ENCODE measurements at regions not wholly inside any gene's neighbourhood (a gene's known extent, or its start where the extent isn't known, plus 50 kb on each side); places are given as distances from the start of the nearest gene placed in this dataset.

GRCh38 chr5:12467799-12468198 is 563.6 kb upstream of the CTNND2 start:
- no peak for DNase-seq

- no peak for DNase-seq
Measured at GRCh38 chr5:12460493-12461261, 556.4 kb upstream of the CTNND2 start.

- DNase-seq: no peak
Measured at GRCh38 chr5:12459326-12459725, 555.1 kb upstream of the CTNND2 start.

- no peak for DNase-seq
Measured at GRCh38 chr5:12419075-12419474, 514.8 kb upstream of the CTNND2 start.

GRCh38 chr5:12413585-12413984 is 509.3 kb upstream of the CTNND2 start:
- peak; percentile 11 for DNase-seq

GRCh38 chr5:12413075-12413474 is 508.8 kb upstream of the CTNND2 start:
- no peak for DNase-seq

- no peak for DNase-seq
Measured at GRCh38 chr5:12399868-12400267, 495.6 kb upstream of the CTNND2 start.

- DNase-seq: no peak
Measured at GRCh38 chr5:12392246-12392645, 488.0 kb upstream of the CTNND2 start.

GRCh38 chr5:12385095-12385494 is 480.8 kb upstream of the CTNND2 start:
- no peak for DNase-seq

- no peak for DNase-seq
Measured at GRCh38 chr5:12384005-12384404, 479.8 kb upstream of the CTNND2 start.

- no peak for DNase-seq
Measured at GRCh38 chr5:12367973-12368372, 463.7 kb upstream of the CTNND2 start.

- DNase-seq: no peak
Measured at GRCh38 chr5:12360218-12360617, 456.0 kb upstream of the CTNND2 start.

GRCh38 chr5:12358371-12359090 is 454.3 kb upstream of the CTNND2 start:
- DNase-seq: no peak

GRCh38 chr5:12357626-12358025 is 453.4 kb upstream of the CTNND2 start:
- DNase-seq: no peak

- DNase-seq: no peak
Measured at GRCh38 chr5:12354686-12355085, 450.4 kb upstream of the CTNND2 start.

- no peak for DNase-seq
Measured at GRCh38 chr5:12343558-12343957, 439.3 kb upstream of the CTNND2 start.

- DNase-seq: peak; percentile 8
Measured at GRCh38 chr5:12335938-12336337, 431.7 kb upstream of the CTNND2 start.

GRCh38 chr5:12332480-12332879 is 428.2 kb upstream of the CTNND2 start:
- DNase-seq: no peak

GRCh38 chr5:12330993-12331588 is 426.8 kb upstream of the CTNND2 start:
- no peak for DNase-seq

- no peak for DNase-seq
Measured at GRCh38 chr5:12330381-12330780, 426.1 kb upstream of the CTNND2 start.

GRCh38 chr5:12323637-12324229 is 419.5 kb upstream of the CTNND2 start:
- DNase-seq: no peak

- DNase-seq: peak; percentile 32
Measured at GRCh38 chr5:12322042-12322441, 417.8 kb upstream of the CTNND2 start.

- no peak for DNase-seq
Measured at GRCh38 chr5:12320331-12320730, 416.1 kb upstream of the CTNND2 start.

GRCh38 chr5:12316812-12317211 is 412.6 kb upstream of the CTNND2 start:
- DNase-seq: no peak
